PC-3 (cell line): ENCODE measurements at regions not wholly inside any gene's neighbourhood (a gene's known extent, or its start where the extent isn't known, plus 50 kb on each side); places are given as distances from the start of the nearest gene placed in this dataset.

Experiments
- EZH2 ChIP-seq: fragments of 300-600 bp; sonication (generic); IDR thresholded peaks from one replicate; pipeline ENCODE4 v1.6.1; 2017; ENCODE audit warnings: antibody characterized with exemption, mild to moderate bottlenecking, low read length; ENCODE audit not compliant: unreplicated experiment
- EZH2phosphoT487 ChIP-seq: fragments of 300-600 bp; sonication (generic); IDR thresholded peaks from 2 replicates; pipeline ENCODE4 v1.6.1; 2018; ENCODE audit warnings: mild to moderate bottlenecking, antibody characterized with exemption, low read length, borderline replicate concordance
- TF ChIP-seq, protein P1 (sequence below): fragments of 300-600 bp; sonication (generic); conservative IDR thresholded peaks from 2 replicates; pipeline ENCODE4 v1.5.1; 2017; ENCODE audit warnings: antibody characterized with exemption, low read depth, mild to moderate bottlenecking, low read length

DNA sequence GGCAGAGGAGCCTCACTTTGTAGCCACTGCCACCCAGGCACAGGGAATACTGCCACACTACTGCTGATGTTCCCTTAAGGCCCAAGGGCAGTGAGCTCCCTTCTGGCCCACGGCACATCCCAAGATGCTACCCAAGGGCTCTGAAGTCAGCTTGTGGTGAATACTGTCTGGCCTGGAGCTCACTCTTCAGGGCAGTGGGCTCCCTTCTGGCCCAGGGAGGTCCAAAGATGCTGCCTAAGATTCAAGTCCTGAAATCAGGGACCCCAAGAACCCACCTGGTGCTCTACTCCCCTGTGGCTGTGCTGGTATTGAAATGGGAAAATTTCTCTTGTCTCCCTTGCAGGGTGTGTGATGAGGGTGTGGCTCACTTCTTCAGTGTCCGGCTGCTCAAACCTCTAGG, 132.8 kb downstream of the TINAG start:
- TF ChIP-seq, protein P1, sequence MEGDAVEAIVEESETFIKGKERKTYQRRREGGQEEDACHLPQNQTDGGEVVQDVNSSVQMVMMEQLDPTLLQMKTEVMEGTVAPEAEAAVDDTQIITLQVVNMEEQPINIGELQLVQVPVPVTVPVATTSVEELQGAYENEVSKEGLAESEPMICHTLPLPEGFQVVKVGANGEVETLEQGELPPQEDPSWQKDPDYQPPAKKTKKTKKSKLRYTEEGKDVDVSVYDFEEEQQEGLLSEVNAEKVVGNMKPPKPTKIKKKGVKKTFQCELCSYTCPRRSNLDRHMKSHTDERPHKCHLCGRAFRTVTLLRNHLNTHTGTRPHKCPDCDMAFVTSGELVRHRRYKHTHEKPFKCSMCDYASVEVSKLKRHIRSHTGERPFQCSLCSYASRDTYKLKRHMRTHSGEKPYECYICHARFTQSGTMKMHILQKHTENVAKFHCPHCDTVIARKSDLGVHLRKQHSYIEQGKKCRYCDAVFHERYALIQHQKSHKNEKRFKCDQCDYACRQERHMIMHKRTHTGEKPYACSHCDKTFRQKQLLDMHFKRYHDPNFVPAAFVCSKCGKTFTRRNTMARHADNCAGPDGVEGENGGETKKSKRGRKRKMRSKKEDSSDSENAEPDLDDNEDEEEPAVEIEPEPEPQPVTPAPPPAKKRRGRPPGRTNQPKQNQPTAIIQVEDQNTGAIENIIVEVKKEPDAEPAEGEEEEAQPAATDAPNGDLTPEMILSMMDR = no peak
- no peak for TF ChIP-seq EZH2
- no peak for TF ChIP-seq EZH2phosphoT487
